GM10266 (cell line): ENCODE measurements at regions not wholly inside any gene's neighbourhood (a gene's known extent, or its start where the extent isn't known, plus 50 kb on each side); places are given as distances from the start of the nearest gene placed in this dataset.
"Not testable (repeated sequence)": the region's sequence is repeated elsewhere in the genome, so short reads cannot be mapped to it uniquely, and the experiment has no call there.

Experiments
- DNase-seq: peaks from one replicate; pipeline ENCODE4 v3.0.0; 2012; ENCODE audit errors: extremely low spot score
- CTCF ChIP-seq: IDR thresholded peaks from 2 replicates; pipeline ENCODE4 v1.5.1; 2012; ENCODE audit warnings: mild to moderate bottlenecking, low read depth; ENCODE audit not compliant: control insufficient read depth, insufficient read depth; ENCODE audit errors: missing control alignments

- DNase-seq = no peak
- no peak for TF ChIP-seq CTCF
Observed at GRCh38 chr2:176895158-176895557, 317.4 kb upstream of the HNRNPA3 start.

GRCh38 chr2:176902454-176902853, 310.1 kb upstream of the HNRNPA3 start:
- DNase-seq = no peak
- TF ChIP-seq CTCF = no peak

GRCh38 chr2:176904053-176904452, 308.5 kb upstream of the HNRNPA3 start:
- not testable (repeated sequence) for DNase-seq

GRCh38 chr2:176907341-176907740, 305.3 kb upstream of the HNRNPA3 start:
- DNase-seq = no peak
- TF ChIP-seq CTCF = no peak

- no peak for TF ChIP-seq CTCF
- DNase-seq = peak; percentile 11
Observed at GRCh38 chr2:176910828-176911227, 301.8 kb upstream of the HNRNPA3 start.

GRCh38 chr2:176913955-176914354, 298.6 kb upstream of the HNRNPA3 start:
- no peak for TF ChIP-seq CTCF
- no peak for DNase-seq

GRCh38 chr2:176914371-176914770, 298.2 kb upstream of the HNRNPA3 start:
- DNase-seq = no peak
- no peak for TF ChIP-seq CTCF

- DNase-seq = not testable (repeated sequence)
Observed at GRCh38 chr2:176922545-176922944, 290.0 kb upstream of the HNRNPA3 start.
